OCI-LY3 (cell line): ENCODE measurements at regions not wholly inside any gene's neighbourhood (a gene's known extent, or its start where the extent isn't known, plus 50 kb on each side); places are given as distances from the start of the nearest gene placed in this dataset.
"Not testable (repeated sequence)": the region's sequence is repeated elsewhere in the genome, so short reads cannot be mapped to it uniquely, and the experiment has no call there.

Experiments
- H2AFZ ChIP-seq: fragments of 200-600, 300-600 bp; shearing (Covaris generic); 2 replicates; pipeline ENCODE4 v1.6.0; 2014; ENCODE audit warnings: antibody characterized with exemption, low read depth, low read length
- H3K27ac ChIP-seq: fragments of 200-600, 300-600 bp; sonication (generic); 2 replicates; pipeline ENCODE4 v1.5.1; 2014; ENCODE audit warnings: mild to moderate bottlenecking, low read length, moderate library complexity, mixed read lengths
- H3K27me3 ChIP-seq: fragments of 200-600, 300-600 bp; sonication (generic); 2 replicates; pipeline ENCODE4 v1.6.1; 2014; ENCODE audit warnings: low read depth, low read length, mixed read lengths
- H3K36me3 ChIP-seq: fragments of 200-600, 300-600 bp; sonication (generic); replicated peaks from 2 replicates; pipeline ENCODE3; 2014; ENCODE audit warnings: low read depth, low read length, mixed read lengths
- H3K4me1 ChIP-seq: fragments of 300-600, 200-600 bp; sonication (generic); 2 replicates; pipeline ENCODE4 v1.6.1; 2014; ENCODE audit warnings: low read length, mixed read lengths
- H3K4me2 ChIP-seq: fragments of 200-600, 300-600 bp; sonication (generic); 2 replicates; pipeline ENCODE4 v1.6.1; 2014; ENCODE audit warnings: low read length, mixed read lengths
- H3K4me3 ChIP-seq: fragments of 300-600, 200-600 bp; sonication (generic); 2 replicates; pipeline ENCODE4 v1.5.1; 2014; ENCODE audit warnings: antibody characterized with exemption, mild to moderate bottlenecking, low read length, moderate library complexity
- H3K79me2 ChIP-seq: fragments of 300-600, 200-600 bp; shearing (Covaris generic); 2 replicates; pipeline ENCODE4 v1.6.1; 2014; ENCODE audit warnings: mild to moderate bottlenecking, low read length, mixed read lengths
- H3K9ac ChIP-seq: fragments of 300-600, 200-600 bp; shearing (Covaris generic); 2 replicates; pipeline ENCODE4 v1.6.0; 2014; ENCODE audit warnings: mild to moderate bottlenecking, low read length, moderate library complexity
- H3K9me3 ChIP-seq: fragments of 200-600, 300-600 bp; shearing (Covaris generic); 2 replicates; pipeline ENCODE4 v1.6.1; 2014; ENCODE audit warnings: low read length, mixed read lengths; ENCODE audit not compliant: insufficient read depth
- H4K20me1 ChIP-seq: fragments of 200-600, 300-600 bp; sonication (generic); 2 replicates; pipeline ENCODE4 v1.6.1; 2016; ENCODE audit warnings: low read length, mixed read lengths; ENCODE audit not compliant: insufficient read depth
- CTCF ChIP-seq: fragments of 200-600, 300-600 bp; sonication (generic); IDR thresholded peaks from 2 replicates; pipeline ENCODE4 v1.5.1; 2014; ENCODE audit warnings: antibody characterized with exemption, low read length, low read depth
- EZH2phosphoT487 ChIP-seq: fragments of 200-600 bp; shearing (Covaris generic); IDR thresholded peaks from 2 replicates; pipeline ENCODE4 v1.6.1; 2018; ENCODE audit warnings: antibody characterized with exemption, mixed run types, low read depth

GRCh38 chr5:157976429-157976828, 117.5 kb upstream of the CLINT1 start:
- no peak for TF ChIP-seq CTCF
- TF ChIP-seq EZH2phosphoT487, result no peak

GRCh38 chr5:157972579-157972978, 113.6 kb upstream of the CLINT1 start:
- Histone ChIP-seq H4K20me1 (no peaks in the 10 kb centered on the region), H3K27me3 (no peaks in the 10 kb centered on the region), H3K36me3 (no peaks in the 10 kb centered on the region), H3K4me2 (no peak overlapping the region), H3K9me3 (no peaks in the 10 kb centered on the region), H3K4me3 (no peak overlapping the region), H2AFZ (no peak overlapping the region), H3K27ac (no peak overlapping the region), H3K79me2 (no peaks in the 10 kb centered on the region), H3K4me1 (no peaks in the 10 kb centered on the region), H3K9ac (no peak overlapping the region)
- TF ChIP-seq EZH2phosphoT487 (no peak), CTCF (no peak)

More at GRCh38 chr5:157976429-157976828, 117.5 kb upstream of the CLINT1 start:
- Histone ChIP-seq H3K27me3 (no peaks in the 10 kb centered on the region), H3K9me3 (no peaks in the 10 kb centered on the region), H3K4me2 (no peak overlapping the region), H3K27ac (no peak overlapping the region), H3K9ac (no peak overlapping the region), H3K36me3 (no peaks in the 10 kb centered on the region), H3K4me3 (no peak overlapping the region), H3K79me2 (no peaks in the 10 kb centered on the region), H4K20me1 (no peaks in the 10 kb centered on the region), H2AFZ (no peak overlapping the region), H3K4me1 (no peaks in the 10 kb centered on the region)

GRCh38 chr5:157971571-157972216, 112.7 kb upstream of the CLINT1 start:
- H3K36me3 ChIP-seq, result no peaks in the 10 kb centered on the region
- H3K4me3 ChIP-seq, result no peak overlapping the region
- TF ChIP-seq CTCF (no peak), EZH2phosphoT487 (no peak)
- no peak overlapping the region for H3K27ac ChIP-seq
- H3K79me2 ChIP-seq, result no peaks in the 10 kb centered on the region
- no peak overlapping the region for H3K4me2 ChIP-seq
- H2AFZ ChIP-seq, result no peak overlapping the region
- no peaks in the 10 kb centered on the region for H3K9me3 ChIP-seq
- no peak overlapping the region for H3K9ac ChIP-seq
- no peaks in the 10 kb centered on the region for H4K20me1 ChIP-seq
- H3K4me1 ChIP-seq, result no peaks in the 10 kb centered on the region
- no peaks in the 10 kb centered on the region for H3K27me3 ChIP-seq

GRCh38 chr5:157968570-157968969, 109.6 kb upstream of the CLINT1 start:
- not testable (repeated sequence) for H3K79me2 ChIP-seq, H3K9me3 ChIP-seq, H2AFZ ChIP-seq, H3K4me2 ChIP-seq, H3K36me3 ChIP-seq, H4K20me1 ChIP-seq, H3K9ac ChIP-seq, H3K4me1 ChIP-seq, H3K4me3 ChIP-seq, H3K27ac ChIP-seq, H3K27me3 ChIP-seq

- no peaks in the 10 kb centered on the region for H3K4me1 ChIP-seq
- H3K27me3 ChIP-seq, result no peaks in the 10 kb centered on the region
- no peak overlapping the region for H3K9ac ChIP-seq
- no peak for TF ChIP-seq CTCF
- no peak for TF ChIP-seq EZH2phosphoT487
- H3K4me2 ChIP-seq, result no peak overlapping the region
- no peak overlapping the region for H2AFZ ChIP-seq
- H3K4me3 ChIP-seq, result no peak overlapping the region
- no peak overlapping the region for H3K27ac ChIP-seq
- H3K36me3 ChIP-seq, result no peaks in the 10 kb centered on the region
- H4K20me1 ChIP-seq, result no peaks in the 10 kb centered on the region
- H3K9me3 ChIP-seq, result no peaks in the 10 kb centered on the region
- no peaks in the 10 kb centered on the region for H3K79me2 ChIP-seq
Observed at GRCh38 chr5:157965989-157966388, 107.0 kb upstream of the CLINT1 start.
